Panc1 (cell line): ENCODE measurements at regions not wholly inside any gene's neighbourhood (a gene's known extent, or its start where the extent isn't known, plus 50 kb on each side); places are given as distances from the start of the nearest gene placed in this dataset.

Experiments
- ATAC-seq: fragments of 200-7000 bp; cut with Tn5 transposase; 2 replicates; pipeline ENCODE4 v1.9.1; 2020; ENCODE audit warnings: mild to moderate bottlenecking, moderate library complexity
- BruUV-seq: library from RNA; stranded (reverse); fragments of 400-500 nt; replicated peaks from 2 replicates; lab custom pipeline; 2021; lab: Mats Ljungman, UMichigan
- CTCF ChIA-PET: fragments of 300-600 bp; sonication (Branson Sonifier 250); formaldehyde crosslinking; loops from one replicate; lab custom pipeline; 2022; ENCODE audit warnings: antibody characterized with exemption; lab: Charles Lee
- POLR2A ChIA-PET: fragments of 300-600 bp; sonication (Branson Sonifier 250); formaldehyde crosslinking; loops from one replicate; lab custom pipeline; 2022; ENCODE audit warnings: antibody characterized with exemption; lab: Charles Lee
- DNase-seq: peaks from one replicate; pipeline ENCODE4 v3.0.0-alpha.2; 2010; ENCODE audit warnings: low read depth, low spot score
- H3K27ac ChIP-seq: 2 replicates; pipeline ENCODE4 v1.5.1; 2011; ENCODE audit warnings: mild to moderate bottlenecking, low read length, inconsistent platforms
- H3K27me3 ChIP-seq: fragments of 200-500 bp; sonication (Bioruptor generic); 2 replicates; pipeline ENCODE4 v1.6.0; 2014; ENCODE audit warnings: low read length, inconsistent platforms; ENCODE audit not compliant: control insufficient read depth, insufficient read depth
- H3K36me3 ChIP-seq: fragments of 200-500 bp; sonication (Bioruptor generic); 2 replicates; pipeline ENCODE4 v1.5.1; 2014; ENCODE audit warnings: inconsistent platforms, mild to moderate bottlenecking, low read length, moderate library complexity; ENCODE audit not compliant: control insufficient read depth, insufficient read depth
- H3K4me1 ChIP-seq: 2 replicates; pipeline ENCODE4 v1.5.1; 2011; ENCODE audit warnings: inconsistent platforms, mild to moderate bottlenecking, low read length, moderate library complexity; ENCODE audit not compliant: control insufficient read depth, insufficient read depth
- H3K4me3 ChIP-seq, 2 experiments: 2 replicates each; pipeline ENCODE4 v1.5.1; 2011 to 2012; ENCODE audit warnings: low read depth in 2 of 2, low read length in 2 of 2, mild to moderate bottlenecking in 2 of 2, inconsistent platforms in 1 of 2, moderate library complexity in 1 of 2
- H3K9me3 ChIP-seq: fragments of 200-500 bp; sonication (Bioruptor generic); 2 replicates; pipeline ENCODE4 v1.5.1; 2014; ENCODE audit warnings: low read depth, mild to moderate bottlenecking, inconsistent platforms, low read length, moderate library complexity; ENCODE audit not compliant: control insufficient read depth, insufficient read depth
- CTCF ChIP-seq: fragments of 450-650 bp; IDR thresholded peaks from 2 replicates; pipeline ENCODE4 v1.5.1; 2017; ENCODE audit warnings: mild to moderate bottlenecking
- POLR2AphosphoS5 ChIP-seq: IDR thresholded peaks from 2 replicates; pipeline ENCODE4 v1.6.1; 2012; ENCODE audit warnings: mild to moderate bottlenecking, low read depth, low read length, moderate library complexity
- REST ChIP-seq, 2 experiments: IDR thresholded peaks; 2 replicates each; pipeline ENCODE4 v1.6.1; 2011 to 2012; ENCODE audit warnings: low read depth in 2 of 2, control low read depth in 1 of 2, low read length in 1 of 2, mild to moderate bottlenecking in 1 of 2, moderate library complexity in 1 of 2; ENCODE audit not compliant: insufficient read depth in 1 of 2
- SIN3A ChIP-seq: IDR thresholded peaks from 2 replicates; pipeline ENCODE4 v1.6.1; 2012; ENCODE audit warnings: low read depth, mild to moderate bottlenecking, low read length, moderate library complexity, borderline replicate concordance; ENCODE audit not compliant: insufficient read depth
- TCF7L2 ChIP-seq: IDR thresholded peaks from 2 replicates; pipeline ENCODE4 v1.6.1; 2011; ENCODE audit warnings: mild to moderate bottlenecking, low read depth, low read length, inconsistent platforms
- in situ Hi-C: cut with HindIII; loops from 2 replicates; pipeline ENCODE4 v1.10.0; 2016; ENCODE audit warnings: low sequenced_read_pairs, low pct_unique_long_range_greater_than_20kb
- intact Hi-C: fragments of 100-400 bp; cut with micrococcal nuclease; formaldehyde crosslinking; loops from one replicate; pipeline ENCODE4 v1.10.0; 2022; ENCODE audit not compliant: unreplicated experiment

- H3K27me3 ChIP-seq = no peaks in the 10 kb centered on the region
- H3K4me3 ChIP-seq = no peak overlapping the region
- POLR2A ChIA-PET = no interaction called here
- TF ChIP-seq REST (IDR thresholded peaks at IDR 0.05; ENCODE audit: insufficient read depth in 1 of 2, low read depth in 2 of 2, low read length in 1 of 2) (no peak), SIN3A (no peak), CTCF (no peak), TCF7L2 (no peak), POLR2AphosphoS5 (no peak)
- peaks cover 24% of the 10 kb centered on the region for H3K4me1 ChIP-seq
- BruUV-seq = no TSS peak
- H3K27ac ChIP-seq = peak overlapping the region; percentile 23; the same call in 1 of the 2 replicates
- intact Hi-C loops (loop anchor here (2.0 kb wide), 1 partner anchor 261 kb away; no protein-coding TSS in a partner anchor), in situ Hi-C loops (no loop called here)
- peak; percentile 59 for ATAC-seq
- H3K9me3 ChIP-seq = no peaks in the 10 kb centered on the region
- CTCF ChIA-PET = interaction anchor here (0.6 to 1.6 kb wide), 3 partner anchors 24 to 311 kb away, joined by 3 to 11 read pairs (median 3); no protein-coding TSS in a partner anchor
- DNase-seq = no peak
- H3K36me3 ChIP-seq = no peaks in the 10 kb centered on the region
Measured at GRCh38 chr15:62783303-62783957, 259.1 kb upstream of the TPM1 start.

GRCh38 chr15:62785881-62786828 is 256.4 kb upstream of the TPM1 start:
- ChIA-PET CTCF (interaction anchor here (1.0 kb wide), 1 partner anchor 261 kb away, joined by 5 read pairs; no protein-coding TSS in a partner anchor), POLR2A (interaction anchor here (0.5 kb wide), 1 partner anchor 31 kb away, joined by 3 read pairs; no protein-coding TSS in a partner anchor)
- Histone ChIP-seq H3K27ac (no peak overlapping the region), H3K4me3 (no peak overlapping the region), H3K4me1 (peaks cover 24% of the 10 kb centered on the region), H3K9me3 (no peaks in the 10 kb centered on the region), H3K27me3 (no peaks in the 10 kb centered on the region), H3K36me3 (no peaks in the 10 kb centered on the region)
- in situ Hi-C loops (no loop called here), intact Hi-C loops (no loop called here)
- ATAC-seq (no peak), DNase-seq (no peak)
- TF ChIP-seq SIN3A = no peak
- no peak for TF ChIP-seq REST (IDR thresholded peaks at IDR 0.05; ENCODE audit: insufficient read depth in 1 of 2, low read depth in 2 of 2, low read length in 1 of 2)
- TF ChIP-seq POLR2AphosphoS5 = no peak
- TF ChIP-seq TCF7L2 = no peak
- TF ChIP-seq CTCF = no peak
- no TSS peak for BruUV-seq
